ENCODE measurements at regions not wholly inside any gene's neighbourhood (a gene's known extent, or its start where the extent isn't known, plus 50 kb on each side); places are given as distances from the start of the nearest gene placed in this dataset.

- intact Hi-C loops (cut with micrococcal nuclease) = no loop called here
- FAIRE-seq = no peak
- TF ChIP-seq GATA2 (IDR thresholded peaks at IDR 0.05; ENCODE audit: insufficient read depth, insufficient read length, low read depth, low read length) = no peak
- TF ChIP-seq EZH2 (IDR thresholded peaks at IDR 0.05; ENCODE audit: borderline replicate concordance, low read depth, low read length, severe bottlenecking) = no peak
- TF ChIP-seq MYC (IDR thresholded peaks at IDR 0.05; ENCODE audit: low read depth, low read length) = no peak
- TF ChIP-seq POLR2AphosphoS5 (IDR thresholded peaks at IDR 0.05; ENCODE audit: insufficient read depth, low read depth, low read length) = no peak
- TF ChIP-seq CTCF (IDR thresholded peaks at IDR 0.05; ENCODE audit: extremely low read depth in 1 of 2, insufficient read depth in 1 of 2, low read depth in 1 of 2, low read length in 2 of 2) = no peak
- TF ChIP-seq JUN (IDR thresholded peaks at IDR 0.05; ENCODE audit: borderline replicate concordance, insufficient read depth, insufficient read length, low read depth) = no peak
Measured at GRCh38 chr6:67391955-67392354, 1243.1 kb upstream of the ADGRB3 start.

GRCh38 chr6:67369679-67370078 is 1265.4 kb upstream of the ADGRB3 start:
- TF ChIP-seq POLR2A (IDR thresholded peaks at IDR 0.05; ENCODE audit: low read depth, low read length) (no peak), GATA2 (IDR thresholded peaks at IDR 0.05; ENCODE audit: insufficient read depth, insufficient read length, low read depth, low read length) (no peak), EZH2 (IDR thresholded peaks at IDR 0.05; ENCODE audit: borderline replicate concordance, low read depth, low read length, severe bottlenecking) (no peak), MYC (IDR thresholded peaks at IDR 0.05; ENCODE audit: low read depth, low read length) (no peak), JUN (IDR thresholded peaks at IDR 0.05; ENCODE audit: borderline replicate concordance, insufficient read depth, insufficient read length, low read depth) (no peak), POLR2AphosphoS5 (IDR thresholded peaks at IDR 0.05; ENCODE audit: insufficient read depth, low read depth, low read length) (no peak), FOS (IDR thresholded peaks at IDR 0.05; ENCODE audit: borderline replicate concordance, insufficient read depth, low read length) (no peak)
- H3K9me3 ChIP-seq (replicated peaks; ENCODE audit: control insufficient read depth, insufficient read depth, low read length) = no peaks in the 10 kb centered on the region
- no TSS peak for BruUV-seq (replicated peaks)
- dilution Hi-C loops (cut with MboI; ENCODE audit: extremely low pct_ligation_motif_present, low sequenced_read_pairs) (no loop called here), intact Hi-C loops (cut with micrococcal nuclease) (no loop called here)
- H3K4me1 ChIP-seq (ENCODE audit: control insufficient read depth, extremely low read depth, insufficient read depth, low read length) = no peaks in the 10 kb centered on the region
- no peaks in the 10 kb centered on the region for H3K27me3 ChIP-seq (ENCODE audit: control insufficient read depth in 2 of 2, insufficient read depth in 2 of 2, low read length in 2 of 2)
- no peak overlapping the region for H3K27ac ChIP-seq (ENCODE audit: insufficient read depth, low read depth, low read length)
- no peaks in the 10 kb centered on the region for H4K20me1 ChIP-seq (replicated peaks; ENCODE audit: control insufficient read depth, extremely low read depth, insufficient read depth, low read length)
- H3K79me2 ChIP-seq (ENCODE audit: control insufficient read depth, insufficient read depth, low read length) = no peaks in the 10 kb centered on the region
- CTCF ChIA-PET = no interaction called here
- POLR2A ChIA-PET = no interaction called here
- H3K9me1 ChIP-seq (replicated peaks; ENCODE audit: control insufficient read depth, extremely low read depth, insufficient read depth, low read length) = no peaks in the 10 kb centered on the region
- no peak overlapping the region for H3K4me3 ChIP-seq (replicated peaks in 1 of 3; ENCODE audit: insufficient read depth in 1 of 3, low read depth in 1 of 3, low read length in 3 of 3)
- H3K4me2 ChIP-seq (ENCODE audit: insufficient read depth, low read length) = no peak overlapping the region
- H2AFZ ChIP-seq (ENCODE audit: low read depth, low read length) = no peak overlapping the region
- no peak overlapping the region for H3K9ac ChIP-seq (replicated peaks; ENCODE audit: extremely low read depth, insufficient read depth, low read length)
- no peak for FAIRE-seq
- no peaks in the 10 kb centered on the region for H3K36me3 ChIP-seq (ENCODE audit: control insufficient read depth in 2 of 2, extremely low read depth in 1 of 2, insufficient read depth in 2 of 2, low read length in 2 of 2)
- DNase-seq (ENCODE audit: low read depth, low spot score) = no peak

More at GRCh38 chr6:67391955-67392354, 1243.1 kb upstream of the ADGRB3 start:
- Histone ChIP-seq H3K4me1 (ENCODE audit: control insufficient read depth, extremely low read depth, insufficient read depth, low read length) (no peaks in the 10 kb centered on the region), H3K9me3 (replicated peaks; ENCODE audit: control insufficient read depth, insufficient read depth, low read length) (no peaks in the 10 kb centered on the region), H3K36me3 (ENCODE audit: control insufficient read depth in 2 of 2, extremely low read depth in 1 of 2, insufficient read depth in 2 of 2, low read length in 2 of 2) (no peaks in the 10 kb centered on the region), H3K79me2 (ENCODE audit: control insufficient read depth, insufficient read depth, low read length) (no peaks in the 10 kb centered on the region), H3K27ac (ENCODE audit: insufficient read depth, low read depth, low read length) (no peak overlapping the region), H4K20me1 (replicated peaks; ENCODE audit: control insufficient read depth, extremely low read depth, insufficient read depth, low read length) (no peaks in the 10 kb centered on the region), H3K9me1 (replicated peaks; ENCODE audit: control insufficient read depth, extremely low read depth, insufficient read depth, low read length) (no peaks in the 10 kb centered on the region), H3K4me3 (replicated peaks in 1 of 3; ENCODE audit: insufficient read depth in 1 of 3, low read depth in 1 of 3, low read length in 3 of 3) (no peak overlapping the region), H3K27me3 (ENCODE audit: control insufficient read depth in 2 of 2, insufficient read depth in 2 of 2, low read length in 2 of 2) (no peaks in the 10 kb centered on the region), H3K9ac (replicated peaks; ENCODE audit: extremely low read depth, insufficient read depth, low read length) (no peak overlapping the region), H2AFZ (ENCODE audit: low read depth, low read length) (no peak overlapping the region), H3K4me2 (ENCODE audit: insufficient read depth, low read length) (no peak overlapping the region)
- DNase-seq (ENCODE audit: low read depth, low spot score) = no peak
- ChIA-PET POLR2A (no interaction called here), CTCF (no interaction called here)
- no TSS peak for BruUV-seq (replicated peaks)
- dilution Hi-C loops (cut with MboI; ENCODE audit: extremely low pct_ligation_motif_present, low sequenced_read_pairs) = no loop called here

All from endothelial cell of umbilical vein (primary cell).